ENCODE measurements at regions not wholly inside any gene's neighbourhood (a gene's known extent, or its start where the extent isn't known, plus 50 kb on each side); places are given as distances from the start of the nearest gene placed in this dataset.

GRCh38 chr3:139189943-139190342, 145.3 kb upstream of the PRR23C start:
- TF ChIP-seq REST (IDR thresholded peaks at IDR 0.05; ENCODE audit: insufficient read depth in 1 of 2, low read depth in 2 of 2, low read length in 2 of 2) (no peak), POLR2AphosphoS5 (IDR thresholded peaks at IDR 0.05; ENCODE audit: low read depth, low read length) (no peak)
